WTC11 (cell line): ENCODE measurements at regions not wholly inside any gene's neighbourhood (a gene's known extent, or its start where the extent isn't known, plus 50 kb on each side); places are given as distances from the start of the nearest gene placed in this dataset.

Source experiments
- CREB1 ChIP-seq: sonication (generic); formaldehyde crosslinking; IDR thresholded peaks from 2 replicates; pipeline ENCODE4 v1.8.0; 2023; ENCODE audit warnings: mild to moderate bottlenecking, missing genetic modification reagents
- FOXP1 ChIP-seq: sonication (generic); formaldehyde crosslinking; IDR thresholded peaks from 2 replicates; pipeline ENCODE4 v1.8.0; 2022; ENCODE audit warnings: missing genetic modification reagents, mild to moderate bottlenecking, moderate library complexity, borderline replicate concordance
- GRHL2 ChIP-seq: fragments of 250-450 bp; sonication (Bioruptor Pico); IDR thresholded peaks from 2 replicates; pipeline ENCODE4 v1.8.0; 2022; ENCODE audit warnings: mild to moderate bottlenecking, moderate library complexity; ENCODE audit not compliant: insufficient replicate concordance, severe bottlenecking
- TF ChIP-seq, protein P1 (sequence below): fragments of 200-600 bp; IDR thresholded peaks from 2 replicates; pipeline ENCODE4 v1.8.0; 2022; ENCODE audit warnings: antibody characterized with exemption
- TF ChIP-seq, protein P2 (sequence below): sonication (generic); formaldehyde crosslinking; IDR thresholded peaks from 2 replicates; pipeline ENCODE4 v1.8.0; 2022; ENCODE audit warnings: mild to moderate bottlenecking, missing genetic modification reagents
- TF ChIP-seq, protein P3 (sequence below): sonication (generic); formaldehyde crosslinking; IDR thresholded peaks from 2 replicates; pipeline ENCODE4 v1.8.1; 2023; ENCODE audit warnings: mild to moderate bottlenecking, moderate library complexity, missing genetic modification reagents

DNA sequence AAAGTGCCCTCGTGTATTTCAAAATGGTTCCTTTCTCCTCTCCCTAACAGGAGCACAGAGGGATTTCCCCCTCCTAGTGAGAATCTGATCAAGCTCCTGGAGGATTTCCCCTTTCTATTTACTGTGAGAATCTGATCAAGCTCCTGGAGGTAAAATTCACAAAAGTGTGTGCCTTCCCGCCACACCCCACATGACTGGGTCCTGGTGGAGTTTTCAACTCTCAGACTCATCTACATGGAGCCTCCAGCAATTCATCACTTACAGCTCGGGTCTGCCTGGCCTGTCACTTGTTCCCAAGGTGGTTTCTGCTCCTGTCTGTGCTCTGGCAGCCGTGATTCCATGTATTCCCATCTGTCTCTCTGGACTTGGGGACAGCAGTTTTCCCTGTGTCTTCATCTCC lies 590.7 kb downstream of the FBXO15 start:
- TF ChIP-seq, protein P1, sequence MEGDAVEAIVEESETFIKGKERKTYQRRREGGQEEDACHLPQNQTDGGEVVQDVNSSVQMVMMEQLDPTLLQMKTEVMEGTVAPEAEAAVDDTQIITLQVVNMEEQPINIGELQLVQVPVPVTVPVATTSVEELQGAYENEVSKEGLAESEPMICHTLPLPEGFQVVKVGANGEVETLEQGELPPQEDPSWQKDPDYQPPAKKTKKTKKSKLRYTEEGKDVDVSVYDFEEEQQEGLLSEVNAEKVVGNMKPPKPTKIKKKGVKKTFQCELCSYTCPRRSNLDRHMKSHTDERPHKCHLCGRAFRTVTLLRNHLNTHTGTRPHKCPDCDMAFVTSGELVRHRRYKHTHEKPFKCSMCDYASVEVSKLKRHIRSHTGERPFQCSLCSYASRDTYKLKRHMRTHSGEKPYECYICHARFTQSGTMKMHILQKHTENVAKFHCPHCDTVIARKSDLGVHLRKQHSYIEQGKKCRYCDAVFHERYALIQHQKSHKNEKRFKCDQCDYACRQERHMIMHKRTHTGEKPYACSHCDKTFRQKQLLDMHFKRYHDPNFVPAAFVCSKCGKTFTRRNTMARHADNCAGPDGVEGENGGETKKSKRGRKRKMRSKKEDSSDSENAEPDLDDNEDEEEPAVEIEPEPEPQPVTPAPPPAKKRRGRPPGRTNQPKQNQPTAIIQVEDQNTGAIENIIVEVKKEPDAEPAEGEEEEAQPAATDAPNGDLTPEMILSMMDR, result no peak
- TF ChIP-seq GRHL2 (CRISPR knock-in tag) (no peak), CREB1 (no peak), FOXP1 (CRISPR knock-in tag) (no peak)
- TF ChIP-seq, protein P2, sequence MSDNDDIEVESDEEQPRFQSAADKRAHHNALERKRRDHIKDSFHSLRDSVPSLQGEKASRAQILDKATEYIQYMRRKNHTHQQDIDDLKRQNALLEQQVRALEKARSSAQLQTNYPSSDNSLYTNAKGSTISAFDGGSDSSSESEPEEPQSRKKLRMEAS, result no peak
- TF ChIP-seq, protein P3, sequence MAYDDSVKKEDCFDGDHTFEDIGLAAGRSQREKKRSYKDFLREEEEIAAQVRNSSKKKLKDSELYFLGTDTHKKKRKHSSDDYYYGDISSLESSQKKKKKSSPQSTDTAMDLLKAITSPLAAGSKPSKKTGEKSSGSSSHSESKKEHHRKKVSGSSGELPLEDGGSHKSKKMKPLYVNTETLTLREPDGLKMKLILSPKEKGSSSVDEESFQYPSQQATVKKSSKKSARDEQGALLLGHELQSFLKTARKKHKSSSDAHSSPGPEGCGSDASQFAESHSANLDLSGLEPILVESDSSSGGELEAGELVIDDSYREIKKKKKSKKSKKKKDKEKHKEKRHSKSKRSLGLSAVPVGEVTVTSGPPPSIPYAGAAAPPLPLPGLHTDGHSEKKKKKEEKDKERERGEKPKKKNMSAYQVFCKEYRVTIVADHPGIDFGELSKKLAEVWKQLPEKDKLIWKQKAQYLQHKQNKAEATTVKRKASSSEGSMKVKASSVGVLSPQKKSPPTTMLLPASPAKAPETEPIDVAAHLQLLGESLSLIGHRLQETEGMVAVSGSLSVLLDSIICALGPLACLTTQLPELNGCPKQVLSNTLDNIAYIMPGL (CRISPR knock-in tag), result no peak
